Kidney (tissue), 13 donors: ENCODE measurements at regions not wholly inside any gene's neighbourhood (a gene's known extent, or its start where the extent isn't known, plus 50 kb on each side); places are given as distances from the start of the nearest gene placed in this dataset.

ENCODE experiments used
- DNase-seq, 5 donors: peaks; one replicate each; pipeline ENCODE4 v3.0.0-alpha.2; 2013 to 2020
- FAIRE-seq: peaks from 2 replicates; lab custom pipeline; 2012; peaks lifted over from hg19 to GRCh38; lab: Jason Lieb, UNC
- H3K27ac ChIP-seq, 2 donors: one replicate each; pipeline ENCODE4 v1.7.0; 2013; ENCODE audit warnings: low read depth in 2 of 2, low read length in 2 of 2, inconsistent platforms in 1 of 2
- H3K27me3 ChIP-seq: one replicate; pipeline ENCODE4 v1.7.1; 2013; ENCODE audit warnings: low read length, inconsistent platforms; ENCODE audit not compliant: control insufficient read depth, insufficient read depth
- H3K36me3 ChIP-seq, 3 donors: one replicate each; pipeline versions ENCODE4 v1.7.0 to v1.7.1; 2013; ENCODE audit warnings: low read length in 3 of 3, control low read depth in 1 of 3, inconsistent platforms in 1 of 3; ENCODE audit not compliant: insufficient read depth in 3 of 3, control insufficient read depth in 2 of 3
- H3K4me1 ChIP-seq, 3 donors: one replicate each; pipeline versions ENCODE4 v1.7.0 to v1.7.1; 2013; ENCODE audit warnings: low read length in 3 of 3, inconsistent platforms in 1 of 3, low read depth in 1 of 3; ENCODE audit not compliant: control insufficient read depth in 2 of 3, insufficient read depth in 2 of 3
- H3K4me3 ChIP-seq, 3 donors: one replicate each; pipeline versions ENCODE4 v1.7.0 to v1.8.1; 2013; ENCODE audit warnings: low read length in 3 of 3, control low read depth in 1 of 3, inconsistent platforms in 1 of 3
- H3K9ac ChIP-seq, 3 donors: one replicate each; pipeline versions ENCODE4 v1.7.0 to v1.7.1; 2013; ENCODE audit warnings: low read length in 3 of 3, control low read depth in 1 of 3, inconsistent platforms in 1 of 3
- H3K9me3 ChIP-seq, 3 donors: one replicate each; pipeline versions ENCODE4 v1.7.0 to v1.7.1; 2013; ENCODE audit warnings: low read length in 3 of 3, control low read depth in 1 of 3, inconsistent platforms in 1 of 3; ENCODE audit not compliant: control insufficient read depth in 2 of 3, insufficient read depth in 1 of 3
- CTCF ChIP-seq: IDR thresholded peaks from 3 replicates; pipeline ENCODE4 v1.5.1; 2012; ENCODE audit warnings: mild to moderate bottlenecking, moderate library complexity, borderline replicate concordance; ENCODE audit not compliant: insufficient read depth; ENCODE audit errors: extremely low read depth
- intact Hi-C: fragments of 100-400 bp; cut with DNase I; formaldehyde crosslinking; loops from one replicate; pipeline ENCODE4 v1.11.1; 2022
- donor health status: control.
- donor health status: control.
- donor health status: control.
- donor health status: control.
- donor health status: control.
- donor health status: DM: yes; HTN: yes; CAD: no.
- donor health status: Normal renal cell carcinoma (clear cell type).

DNA sequence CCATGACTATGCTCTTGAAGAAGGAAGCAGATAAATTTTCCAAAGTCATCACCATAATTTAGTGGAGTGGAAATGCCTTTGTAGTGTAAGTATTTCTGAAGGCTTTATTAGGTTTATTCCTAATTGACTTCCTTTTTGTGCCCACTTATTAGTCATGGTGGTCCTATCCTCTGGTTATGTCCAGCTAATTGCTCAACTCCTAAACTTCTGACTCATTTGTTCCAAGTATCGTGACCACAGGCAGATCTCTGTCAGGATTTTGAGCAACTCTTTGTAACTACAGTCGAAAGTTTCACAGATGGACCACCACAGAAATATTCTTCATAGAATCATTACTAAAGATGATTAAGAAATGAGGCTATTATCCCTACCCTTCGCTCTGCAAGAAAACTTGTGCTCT is 315.6 kb upstream of the PTCHD4 start:
- intact Hi-C loops: no loop called here
- FAIRE-seq (no peak), DNase-seq (no peak)
- H3K9me3 ChIP-seq: no peaks in the 10 kb centered on the region
- H3K9ac ChIP-seq: no peak overlapping the region
- no peak for TF ChIP-seq CTCF
- H3K4me3 ChIP-seq: no peak overlapping the region
- no peak overlapping the region for H3K27ac ChIP-seq
- no peaks in the 10 kb centered on the region for H3K36me3 ChIP-seq
- H3K4me1 ChIP-seq: no peaks in the 10 kb centered on the region
- no peaks in the 10 kb centered on the region for H3K27me3 ChIP-seq

- intact Hi-C loops: no loop called here
- no peak overlapping the region for H3K9ac ChIP-seq
- DNase-seq (no peak), FAIRE-seq (no peak)
- no peak overlapping the region for H3K27ac ChIP-seq
- no peak overlapping the region for H3K4me3 ChIP-seq
- no peaks in the 10 kb centered on the region for H3K36me3 ChIP-seq
- H3K9me3 ChIP-seq: no peaks in the 10 kb centered on the region
- H3K27me3 ChIP-seq: no peaks in the 10 kb centered on the region
- no peak for TF ChIP-seq CTCF
- no peaks in the 10 kb centered on the region for H3K4me1 ChIP-seq
Observed at GRCh38 chr6:48423640-48424365, 312.8 kb upstream of the PTCHD4 start.

DNA sequence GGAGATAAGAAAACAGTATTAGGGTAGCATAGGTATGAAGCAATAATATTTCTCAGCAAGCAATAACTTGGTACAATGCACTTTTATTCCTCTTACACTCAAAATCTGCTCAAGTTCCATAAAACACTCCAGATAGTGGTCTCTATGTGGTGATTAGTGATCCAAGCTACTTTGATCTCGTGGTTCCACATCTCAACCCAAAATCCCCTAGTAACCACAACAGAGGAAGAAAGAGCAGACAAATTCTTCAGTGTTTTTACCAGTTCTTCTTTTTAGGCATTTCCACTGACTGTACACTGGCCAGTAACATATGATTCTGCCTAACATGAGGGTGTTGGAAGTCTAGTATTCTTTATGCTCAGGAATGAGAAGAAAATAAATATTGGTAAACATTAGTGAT is 309.0 kb upstream of the PTCHD4 start:
- no peaks in the 10 kb centered on the region for H3K27me3 ChIP-seq
- intact Hi-C loops: no loop called here
- no peak overlapping the region for H3K4me3 ChIP-seq
- no peak for FAIRE-seq
- no peak for TF ChIP-seq CTCF
- no peak for DNase-seq
- no peak overlapping the region for H3K9ac ChIP-seq
- H3K9me3 ChIP-seq: no peaks in the 10 kb centered on the region
- H3K4me1 ChIP-seq: no peaks in the 10 kb centered on the region
- H3K27ac ChIP-seq: no peak overlapping the region
- H3K36me3 ChIP-seq: no peaks in the 10 kb centered on the region

- no peak overlapping the region for H3K27ac ChIP-seq
- no peaks in the 10 kb centered on the region for H3K36me3 ChIP-seq
- no peaks in the 10 kb centered on the region for H3K4me1 ChIP-seq
- no peak for TF ChIP-seq CTCF
- no peaks in the 10 kb centered on the region for H3K9me3 ChIP-seq
- no peaks in the 10 kb centered on the region for H3K27me3 ChIP-seq
- DNase-seq: no peak
- no peak overlapping the region for H3K9ac ChIP-seq
- no peak overlapping the region for H3K4me3 ChIP-seq
- intact Hi-C loops: no loop called here
- FAIRE-seq: no peak
Observed at GRCh38 chr6:48417927-48418326, 306.9 kb upstream of the PTCHD4 start.
